C4-2B (cell line): ENCODE measurements at regions not wholly inside any gene's neighbourhood (a gene's known extent, or its start where the extent isn't known, plus 50 kb on each side); places are given as distances from the start of the nearest gene placed in this dataset.

Experiments used
- ZFX ChIP-seq: fragments of 450-650 bp; IDR thresholded peaks from 2 replicates; pipeline ENCODE4 v1.6.1; 2017
- TF ChIP-seq, protein P1 (sequence below): fragments of 450-650 bp; conservative IDR thresholded peaks from 2 replicates; pipeline ENCODE4 v1.5.1; 2017; ENCODE audit warnings: mild to moderate bottlenecking

DNA sequence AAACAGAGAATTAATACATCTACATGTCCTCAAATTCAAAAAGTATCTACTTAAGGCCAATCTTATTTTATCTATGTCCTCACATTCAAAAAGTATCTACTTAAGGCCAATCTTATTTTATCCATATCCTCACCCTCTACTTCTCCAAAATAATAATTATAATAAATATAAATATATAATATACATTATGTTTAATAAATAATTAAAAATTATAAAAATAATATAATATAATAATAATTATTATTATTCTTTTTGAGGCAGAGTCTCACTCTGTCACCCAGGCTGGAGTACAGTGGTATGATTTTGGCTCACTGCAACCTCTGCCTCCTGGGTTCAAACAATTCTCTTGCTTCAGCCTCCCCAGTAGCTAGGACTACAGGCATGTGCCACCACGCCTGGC, 784.9 kb downstream of the DNAJB9 start:
- TF ChIP-seq, protein P1, sequence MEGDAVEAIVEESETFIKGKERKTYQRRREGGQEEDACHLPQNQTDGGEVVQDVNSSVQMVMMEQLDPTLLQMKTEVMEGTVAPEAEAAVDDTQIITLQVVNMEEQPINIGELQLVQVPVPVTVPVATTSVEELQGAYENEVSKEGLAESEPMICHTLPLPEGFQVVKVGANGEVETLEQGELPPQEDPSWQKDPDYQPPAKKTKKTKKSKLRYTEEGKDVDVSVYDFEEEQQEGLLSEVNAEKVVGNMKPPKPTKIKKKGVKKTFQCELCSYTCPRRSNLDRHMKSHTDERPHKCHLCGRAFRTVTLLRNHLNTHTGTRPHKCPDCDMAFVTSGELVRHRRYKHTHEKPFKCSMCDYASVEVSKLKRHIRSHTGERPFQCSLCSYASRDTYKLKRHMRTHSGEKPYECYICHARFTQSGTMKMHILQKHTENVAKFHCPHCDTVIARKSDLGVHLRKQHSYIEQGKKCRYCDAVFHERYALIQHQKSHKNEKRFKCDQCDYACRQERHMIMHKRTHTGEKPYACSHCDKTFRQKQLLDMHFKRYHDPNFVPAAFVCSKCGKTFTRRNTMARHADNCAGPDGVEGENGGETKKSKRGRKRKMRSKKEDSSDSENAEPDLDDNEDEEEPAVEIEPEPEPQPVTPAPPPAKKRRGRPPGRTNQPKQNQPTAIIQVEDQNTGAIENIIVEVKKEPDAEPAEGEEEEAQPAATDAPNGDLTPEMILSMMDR = no peak
- no peak for TF ChIP-seq ZFX
